K562 (cell line): ENCODE measurements at regions not wholly inside any gene's neighbourhood (a gene's known extent, or its start where the extent isn't known, plus 50 kb on each side); places are given as distances from the start of the nearest gene placed in this dataset.

ENCODE experiments used
- CREB1 ChIP-seq, 2 experiments: sonication (generic) in 1 of 2; formaldehyde crosslinking in 1 of 2; IDR thresholded peaks; 2 replicates each; pipeline versions ENCODE4 v1.6.1 to v1.8.0; 2012 to 2022; ENCODE audit warnings: inconsistent platforms in 1 of 2, mild to moderate bottlenecking in 1 of 2, missing genetic modification reagents in 1 of 2, moderate library complexity in 1 of 2
- CTCF ChIP-seq, 3 experiments: IDR thresholded peaks in 2 of 3; conservative IDR thresholded peaks in 1 of 3; 2 replicates each; pipeline ENCODE4 v1.5.1; 2011 to 2012; ENCODE audit warnings: low read length in 3 of 3, mild to moderate bottlenecking in 3 of 3, control low read depth in 2 of 3, improper control_type of control experiment in 1 of 3, inconsistent platforms in 1 of 3, low read depth in 1 of 3, mixed read lengths in 1 of 3, moderate library complexity in 1 of 3; ENCODE audit not compliant: insufficient read depth in 2 of 3
- HDAC8 ChIP-seq: fragments of 450-650 bp; IDR thresholded peaks from 2 replicates; pipeline ENCODE4 v1.6.1; 2016; ENCODE audit warnings: mild to moderate bottlenecking, missing genetic modification characterization, moderate library complexity, missing compliant biosample characterization
- KLF16 ChIP-seq: IDR thresholded peaks from 2 replicates; pipeline ENCODE4 v1.6.1; 2016; ENCODE audit warnings: antibody characterized with exemption
- TAF1 ChIP-seq: IDR thresholded peaks from 2 replicates; pipeline ENCODE4 v1.6.1; 2011; ENCODE audit warnings: mild to moderate bottlenecking, low read length, moderate library complexity; ENCODE audit not compliant: insufficient read depth, control insufficient read depth, severe bottlenecking; ENCODE audit errors: extremely low read depth

DNA sequence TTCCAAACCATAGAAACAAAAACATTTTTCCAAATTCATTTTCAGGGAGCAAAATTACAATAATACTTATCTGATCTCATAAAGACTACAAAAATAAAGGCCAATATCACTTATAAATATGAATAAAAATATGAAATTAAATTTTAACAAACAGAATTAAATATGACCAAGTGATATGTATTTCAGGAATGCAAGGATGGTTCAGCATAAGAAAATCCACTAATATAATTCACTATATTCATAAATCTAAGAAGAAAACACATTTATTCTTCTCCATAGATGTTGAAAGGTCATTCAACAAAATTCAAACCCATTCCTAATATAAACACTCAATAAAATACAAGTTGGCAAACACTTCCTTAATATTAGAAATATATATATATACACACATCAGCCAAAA is 115.2 kb upstream of the TMEM168 start:
- TF ChIP-seq CTCF (IDR thresholded peaks at IDR 0.05 in 2 of 3, conservative IDR thresholded peaks at IDR 0.05 in 1 of 3; ENCODE audit: insufficient read depth in 2 of 3, low read depth in 1 of 3, low read length in 3 of 3): no peak
- TF ChIP-seq TAF1: no peak
- no peak for TF ChIP-seq HDAC8
- no peak for TF ChIP-seq CREB1 (IDR thresholded peaks at IDR 0.05)
- TF ChIP-seq CREB1 (CRISPR knock-in tag; IDR thresholded peaks at IDR 0.05): no peak
- no peak for TF ChIP-seq KLF16
